Keratinocyte (primary cell): ENCODE measurements at regions not wholly inside any gene's neighbourhood (a gene's known extent, or its start where the extent isn't known, plus 50 kb on each side); places are given as distances from the start of the nearest gene placed in this dataset.

ENCODE experiments used
- DNase-seq: peaks from one replicate; pipeline ENCODE4 v3.0.0-alpha.2; 2011; ENCODE audit warnings: low read depth, missing footprints, low spot score
- FAIRE-seq: peaks from 2 replicates; lab custom pipeline; 2011; peaks lifted over from hg19 to GRCh38; lab: Jason Lieb, UNC
- H2AFZ ChIP-seq: 2 replicates; pipeline ENCODE4 v1.6.0; 2012; ENCODE audit warnings: low read length, control low read depth, inconsistent platforms; ENCODE audit not compliant: control insufficient read depth
- H3K27ac ChIP-seq: 2 replicates; pipeline ENCODE4 v1.5.1; 2011; ENCODE audit warnings: low read length; ENCODE audit not compliant: control insufficient read depth, insufficient read depth
- H3K27me3 ChIP-seq: 3 replicates; pipeline ENCODE4 v1.6.0; 2011; ENCODE audit warnings: low read length; ENCODE audit not compliant: control insufficient read depth, insufficient read depth; ENCODE audit errors: extremely low read depth
- H3K36me3 ChIP-seq, 2 experiments: 2 replicates in 1 of 2; 3 replicates in 1 of 2; pipeline ENCODE4 v1.5.1; 2011; ENCODE audit warnings: low read length in 2 of 2, mild to moderate bottlenecking in 1 of 2; ENCODE audit not compliant: control insufficient read depth in 2 of 2, insufficient read depth in 2 of 2; ENCODE audit errors: extremely low read depth in 1 of 2
- H3K4me1 ChIP-seq: 3 replicates; pipeline ENCODE4 v1.5.1; 2011; ENCODE audit warnings: low read length; ENCODE audit not compliant: control insufficient read depth, insufficient read depth; ENCODE audit errors: extremely low read depth
- H3K4me2 ChIP-seq: 3 replicates; pipeline ENCODE4 v1.6.0; 2011; ENCODE audit warnings: low read depth, low read length; ENCODE audit not compliant: control insufficient read depth, insufficient read depth; ENCODE audit errors: extremely low read depth
- H3K4me3 ChIP-seq, 3 experiments: fragments of 200-600 bp in 1 of 3; sonication (generic) in 1 of 3; 2 replicates in 2 of 3; 3 replicates in 1 of 3; pipeline ENCODE4 v1.5.1; 2011 to 2016; ENCODE audit warnings: low read length in 3 of 3, mild to moderate bottlenecking in 3 of 3, control low read depth in 2 of 3, inconsistent platforms in 1 of 3, low read depth in 1 of 3, mixed read lengths in 1 of 3, mixed run types in 1 of 3, moderate library complexity in 1 of 3; ENCODE audit not compliant: control insufficient read depth in 2 of 3, insufficient read depth in 2 of 3; ENCODE audit errors: extremely low read depth in 1 of 3
- H3K79me2 ChIP-seq: 2 replicates; pipeline ENCODE4 v1.6.0; 2012; ENCODE audit warnings: low read length; ENCODE audit not compliant: control insufficient read depth, insufficient read depth
- H3K9ac ChIP-seq: 3 replicates; pipeline ENCODE4 v1.6.0; 2011; ENCODE audit warnings: low read length; ENCODE audit not compliant: control insufficient read depth, insufficient read depth; ENCODE audit errors: extremely low read depth
- H3K9me1 ChIP-seq: 3 replicates; pipeline ENCODE4 v1.6.0; 2011; ENCODE audit warnings: low read length; ENCODE audit not compliant: control insufficient read depth, insufficient read depth; ENCODE audit errors: extremely low read depth
- H3K9me3 ChIP-seq: 2 replicates; pipeline ENCODE4 v1.5.1; 2012; ENCODE audit warnings: low read depth, low read length; ENCODE audit not compliant: control insufficient read depth
- H4K20me1 ChIP-seq: 3 replicates; pipeline ENCODE4 v1.6.0; 2011; ENCODE audit warnings: low read length; ENCODE audit not compliant: control insufficient read depth, insufficient read depth; ENCODE audit errors: extremely low read depth
- EZH2 ChIP-seq: IDR thresholded peaks from one replicate; pipeline ENCODE4 v1.6.1; 2012; ENCODE audit warnings: inconsistent platforms, mild to moderate bottlenecking, low read length, moderate library complexity
- dilution Hi-C: fragments of 300-500 bp; cut with MboI; formaldehyde crosslinking; loops from one replicate; pipeline ENCODE4 v1.7.0; 2020; ENCODE audit warnings: low sequenced_read_pairs; ENCODE audit not compliant: extremely low pct_ligation_motif_present
- TF ChIP-seq, protein P1 (sequence below), 3 experiments: IDR thresholded peaks in 1 of 3; conservative IDR thresholded peaks in 1 of 3; optimal IDR thresholded peaks in 1 of 3; 2 replicates in 2 of 3; 3 replicates in 1 of 3; pipeline versions ENCODE3 to v1.5.1; 2011; ENCODE audit warnings: low read length in 3 of 3, mild to moderate bottlenecking in 3 of 3, moderate library complexity in 2 of 3, control low read depth in 1 of 3, inconsistent platforms in 1 of 3; ENCODE audit not compliant: insufficient read depth in 2 of 3; ENCODE audit errors: extremely low read depth in 1 of 3

DNA sequence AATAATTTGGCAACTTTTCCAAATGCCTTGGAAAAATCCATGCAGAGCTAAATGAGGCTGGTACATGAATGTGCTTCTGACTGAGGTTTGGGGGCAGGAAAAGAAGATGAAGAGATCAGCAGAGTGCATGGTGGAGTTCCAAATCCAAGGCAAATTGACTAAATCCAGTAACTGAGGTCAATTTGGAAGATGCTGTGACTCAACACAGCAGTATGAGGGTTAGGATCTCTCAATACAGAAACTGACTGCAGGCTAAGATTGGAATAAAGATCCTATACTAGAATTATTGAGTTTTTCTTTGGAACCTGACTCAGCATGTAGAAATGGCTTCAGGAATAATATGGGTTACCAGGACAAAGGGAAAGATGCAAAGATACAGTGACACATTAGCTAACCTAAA, 99.3 kb upstream of the FAT3 start:
- Histone ChIP-seq H3K4me2 (no peak overlapping the region), H3K27me3 (no peaks in the 10 kb centered on the region), H3K36me3 (no peaks in the 10 kb centered on the region), H3K79me2 (no peaks in the 10 kb centered on the region), H3K9me3 (no peaks in the 10 kb centered on the region), H4K20me1 (no peaks in the 10 kb centered on the region), H3K27ac (no peak overlapping the region), H3K4me1 (peaks cover 4% of the 10 kb centered on the region), H3K9ac (no peak overlapping the region), H3K4me3 (no peak overlapping the region), H2AFZ (no peak overlapping the region), H3K9me1 (no peaks in the 10 kb centered on the region)
- dilution Hi-C loops: no loop called here
- FAIRE-seq: no peak
- DNase-seq: no peak
- no peak for TF ChIP-seq EZH2
- TF ChIP-seq, protein P1, sequence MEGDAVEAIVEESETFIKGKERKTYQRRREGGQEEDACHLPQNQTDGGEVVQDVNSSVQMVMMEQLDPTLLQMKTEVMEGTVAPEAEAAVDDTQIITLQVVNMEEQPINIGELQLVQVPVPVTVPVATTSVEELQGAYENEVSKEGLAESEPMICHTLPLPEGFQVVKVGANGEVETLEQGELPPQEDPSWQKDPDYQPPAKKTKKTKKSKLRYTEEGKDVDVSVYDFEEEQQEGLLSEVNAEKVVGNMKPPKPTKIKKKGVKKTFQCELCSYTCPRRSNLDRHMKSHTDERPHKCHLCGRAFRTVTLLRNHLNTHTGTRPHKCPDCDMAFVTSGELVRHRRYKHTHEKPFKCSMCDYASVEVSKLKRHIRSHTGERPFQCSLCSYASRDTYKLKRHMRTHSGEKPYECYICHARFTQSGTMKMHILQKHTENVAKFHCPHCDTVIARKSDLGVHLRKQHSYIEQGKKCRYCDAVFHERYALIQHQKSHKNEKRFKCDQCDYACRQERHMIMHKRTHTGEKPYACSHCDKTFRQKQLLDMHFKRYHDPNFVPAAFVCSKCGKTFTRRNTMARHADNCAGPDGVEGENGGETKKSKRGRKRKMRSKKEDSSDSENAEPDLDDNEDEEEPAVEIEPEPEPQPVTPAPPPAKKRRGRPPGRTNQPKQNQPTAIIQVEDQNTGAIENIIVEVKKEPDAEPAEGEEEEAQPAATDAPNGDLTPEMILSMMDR (optimal IDR thresholded peaks at IDR 0.05 in 1 of 3, IDR thresholded peaks at IDR 0.05 in 1 of 3, conservative IDR thresholded peaks at IDR 0.05 in 1 of 3; ENCODE audit: extremely low read depth in 1 of 3, insufficient read depth in 2 of 3, low read length in 3 of 3): no peak

DNA sequence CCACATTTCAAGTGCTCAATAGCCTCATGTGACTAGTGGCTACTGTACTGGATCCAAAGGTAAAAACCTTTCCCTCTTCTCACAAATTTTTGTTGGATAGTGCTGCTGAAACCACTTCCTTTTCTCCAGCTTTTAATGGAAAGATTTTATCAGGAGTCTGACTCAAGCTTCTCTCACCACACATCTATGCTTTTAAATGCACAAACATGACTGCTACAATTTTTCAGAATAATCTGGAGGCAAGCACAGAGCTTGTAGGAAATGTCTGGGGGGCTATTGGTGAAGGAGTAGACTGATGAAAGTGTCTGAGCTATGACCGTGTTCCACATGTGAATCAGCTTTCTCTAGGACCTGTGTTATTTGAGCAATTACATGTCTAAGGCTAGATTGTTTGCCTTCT, 101.1 kb upstream of the FAT3 start:
- H3K9me3 ChIP-seq: no peaks in the 10 kb centered on the region
- FAIRE-seq: no peak
- H3K9me1 ChIP-seq: no peaks in the 10 kb centered on the region
- H3K36me3 ChIP-seq: no peaks in the 10 kb centered on the region
- DNase-seq: no peak
- H3K27ac ChIP-seq: no peak overlapping the region
- H3K4me2 ChIP-seq: no peak overlapping the region
- H3K4me1 ChIP-seq: no peaks in the 10 kb centered on the region
- H3K27me3 ChIP-seq: no peaks in the 10 kb centered on the region
- no peak for TF ChIP-seq EZH2
- TF ChIP-seq, protein P1 (optimal IDR thresholded peaks at IDR 0.05 in 1 of 3, IDR thresholded peaks at IDR 0.05 in 1 of 3, conservative IDR thresholded peaks at IDR 0.05 in 1 of 3; ENCODE audit: extremely low read depth in 1 of 3, insufficient read depth in 2 of 3, low read length in 3 of 3): no peak
- dilution Hi-C loops: no loop called here
- no peak overlapping the region for H2AFZ ChIP-seq
- no peaks in the 10 kb centered on the region for H3K79me2 ChIP-seq
- H3K9ac ChIP-seq: no peak overlapping the region
- no peaks in the 10 kb centered on the region for H4K20me1 ChIP-seq
- H3K4me3 ChIP-seq: no peak overlapping the region
